ENCODE measurements at regions not wholly inside any gene's neighbourhood (a gene's known extent, or its start where the extent isn't known, plus 50 kb on each side); places are given as distances from the start of the nearest gene placed in this dataset.

DNA sequence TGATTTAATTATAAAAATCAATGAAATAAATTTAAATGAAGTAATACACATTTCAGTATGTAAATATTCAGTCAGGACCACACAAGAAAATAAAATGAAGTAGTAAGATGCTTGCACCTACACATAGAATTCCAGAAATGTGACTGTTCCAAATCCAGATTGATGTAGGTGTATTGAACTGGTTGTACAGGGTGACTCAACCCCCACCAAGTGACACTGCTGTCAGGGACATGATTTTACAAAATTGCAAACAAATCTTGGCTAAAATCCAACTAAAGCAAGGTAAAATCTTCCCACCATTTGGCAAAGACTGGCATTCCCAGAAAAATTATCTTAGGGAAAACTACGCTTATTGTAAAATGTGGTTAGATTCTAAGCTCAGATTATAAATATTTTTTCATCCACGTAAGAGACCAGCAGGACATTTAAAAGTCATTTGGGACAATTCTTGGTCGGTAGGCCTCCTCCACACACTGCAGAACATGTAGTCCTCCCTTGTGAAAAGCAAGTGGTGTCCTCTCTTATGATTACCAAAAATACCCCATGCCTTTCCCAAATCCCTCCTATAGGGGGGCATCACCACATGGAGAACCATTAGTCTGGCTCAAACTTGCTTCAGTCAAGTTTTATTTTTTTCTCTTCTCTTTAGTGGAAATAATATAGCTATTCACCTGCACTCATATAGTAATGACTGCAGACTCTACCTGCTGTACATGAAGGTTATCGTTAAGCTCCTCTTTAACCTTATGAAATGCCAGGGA, 287.1 kb upstream of the SMIM30 start:
- TF ChIP-seq, protein P1, sequence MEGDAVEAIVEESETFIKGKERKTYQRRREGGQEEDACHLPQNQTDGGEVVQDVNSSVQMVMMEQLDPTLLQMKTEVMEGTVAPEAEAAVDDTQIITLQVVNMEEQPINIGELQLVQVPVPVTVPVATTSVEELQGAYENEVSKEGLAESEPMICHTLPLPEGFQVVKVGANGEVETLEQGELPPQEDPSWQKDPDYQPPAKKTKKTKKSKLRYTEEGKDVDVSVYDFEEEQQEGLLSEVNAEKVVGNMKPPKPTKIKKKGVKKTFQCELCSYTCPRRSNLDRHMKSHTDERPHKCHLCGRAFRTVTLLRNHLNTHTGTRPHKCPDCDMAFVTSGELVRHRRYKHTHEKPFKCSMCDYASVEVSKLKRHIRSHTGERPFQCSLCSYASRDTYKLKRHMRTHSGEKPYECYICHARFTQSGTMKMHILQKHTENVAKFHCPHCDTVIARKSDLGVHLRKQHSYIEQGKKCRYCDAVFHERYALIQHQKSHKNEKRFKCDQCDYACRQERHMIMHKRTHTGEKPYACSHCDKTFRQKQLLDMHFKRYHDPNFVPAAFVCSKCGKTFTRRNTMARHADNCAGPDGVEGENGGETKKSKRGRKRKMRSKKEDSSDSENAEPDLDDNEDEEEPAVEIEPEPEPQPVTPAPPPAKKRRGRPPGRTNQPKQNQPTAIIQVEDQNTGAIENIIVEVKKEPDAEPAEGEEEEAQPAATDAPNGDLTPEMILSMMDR (IDR thresholded peaks at IDR 0.05) = no peak
- no peak for TF ChIP-seq EP300 (IDR thresholded peaks at IDR 0.05)
- TF ChIP-seq POLR2AphosphoS5 (IDR thresholded peaks at IDR 0.05) = no peak
- TF ChIP-seq POLR2A (IDR thresholded peaks at IDR 0.05) = no peak

All from suprapubic skin (tissue), 4 donors.